GM13976 (cell line): ENCODE measurements at regions not wholly inside any gene's neighbourhood (a gene's known extent, or its start where the extent isn't known, plus 50 kb on each side); places are given as distances from the start of the nearest gene placed in this dataset.
"Not testable (repeated sequence)": the region's sequence is repeated elsewhere in the genome, so short reads cannot be mapped to it uniquely, and the experiment has no call there.

Experiments used
- DNase-seq: peaks from one replicate; pipeline ENCODE4 v3.0.0; 2012; ENCODE audit warnings: low spot score
- in situ Hi-C: fragments of 300-500 bp; cut with MboI; formaldehyde crosslinking; loops from one replicate; pipeline ENCODE4 v1.12.0; 2022; ENCODE audit warnings: low sequenced_read_pairs, mixed read lengths, inconsistent platforms; ENCODE audit not compliant: unreplicated experiment
- TF ChIP-seq, protein P1 (sequence below): IDR thresholded peaks from 2 replicates; pipeline ENCODE4 v1.5.1; 2012; ENCODE audit warnings: borderline replicate concordance, mild to moderate bottlenecking; ENCODE audit not compliant: insufficient read depth; ENCODE audit errors: extremely low read depth, missing control alignments, control extremely low read depth

GRCh38 chr7:39758234-39758970, 135.0 kb downstream of the RALA start:
- DNase-seq, result no peak
- TF ChIP-seq, protein P1, sequence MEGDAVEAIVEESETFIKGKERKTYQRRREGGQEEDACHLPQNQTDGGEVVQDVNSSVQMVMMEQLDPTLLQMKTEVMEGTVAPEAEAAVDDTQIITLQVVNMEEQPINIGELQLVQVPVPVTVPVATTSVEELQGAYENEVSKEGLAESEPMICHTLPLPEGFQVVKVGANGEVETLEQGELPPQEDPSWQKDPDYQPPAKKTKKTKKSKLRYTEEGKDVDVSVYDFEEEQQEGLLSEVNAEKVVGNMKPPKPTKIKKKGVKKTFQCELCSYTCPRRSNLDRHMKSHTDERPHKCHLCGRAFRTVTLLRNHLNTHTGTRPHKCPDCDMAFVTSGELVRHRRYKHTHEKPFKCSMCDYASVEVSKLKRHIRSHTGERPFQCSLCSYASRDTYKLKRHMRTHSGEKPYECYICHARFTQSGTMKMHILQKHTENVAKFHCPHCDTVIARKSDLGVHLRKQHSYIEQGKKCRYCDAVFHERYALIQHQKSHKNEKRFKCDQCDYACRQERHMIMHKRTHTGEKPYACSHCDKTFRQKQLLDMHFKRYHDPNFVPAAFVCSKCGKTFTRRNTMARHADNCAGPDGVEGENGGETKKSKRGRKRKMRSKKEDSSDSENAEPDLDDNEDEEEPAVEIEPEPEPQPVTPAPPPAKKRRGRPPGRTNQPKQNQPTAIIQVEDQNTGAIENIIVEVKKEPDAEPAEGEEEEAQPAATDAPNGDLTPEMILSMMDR, result no peak
- in situ Hi-C loops, result no loop called here

DNA sequence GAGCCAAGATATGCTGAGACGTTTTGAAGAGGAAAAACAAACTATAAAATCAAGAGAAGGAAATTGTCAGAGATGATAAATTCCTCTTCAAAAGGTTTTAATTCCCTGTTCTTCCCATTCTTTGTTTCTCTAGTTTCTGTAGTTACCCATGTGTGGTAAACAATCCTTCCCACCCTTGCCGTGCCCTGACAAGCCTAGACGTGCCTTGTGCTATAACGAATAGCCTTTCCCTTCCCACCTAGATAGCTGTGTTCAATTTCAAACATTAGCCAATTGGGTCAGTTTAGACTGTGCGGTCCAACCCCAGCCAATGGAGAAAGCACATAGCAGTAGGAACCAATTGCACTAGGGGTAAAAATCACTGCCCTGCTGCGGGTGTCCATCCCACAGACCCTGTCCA, 138.1 kb downstream of the RALA start:
- DNase-seq, result no peak
- in situ Hi-C loops, result no loop called here
- TF ChIP-seq, protein P1, result no peak

DNA sequence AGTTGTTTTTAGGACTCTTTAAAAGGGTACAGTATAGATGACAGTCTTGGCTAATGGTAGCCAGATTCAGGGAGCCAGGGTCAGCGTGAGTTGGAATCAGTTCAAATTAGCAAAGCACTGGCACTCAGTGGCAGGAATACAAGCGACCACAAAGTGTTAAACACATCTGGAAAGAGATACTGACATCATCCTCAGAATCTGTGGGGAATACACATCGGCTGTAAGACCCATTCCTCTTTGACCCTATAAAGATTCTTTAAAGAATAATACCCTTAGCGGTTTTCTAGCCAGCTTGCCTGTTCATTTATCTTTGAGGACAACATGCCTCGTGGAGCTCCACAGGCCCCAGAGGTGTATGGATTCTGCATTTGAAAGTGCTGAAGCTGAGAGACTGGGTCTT, 139.1 kb downstream of the RALA start:
- DNase-seq, in situ Hi-C loops: not testable (repeated sequence)

- DNase-seq, in situ Hi-C loops: not testable (repeated sequence)
These were observed 139.5 kb downstream of the RALA start for GRCh38 chr7:39762881-39763280.

- DNase-seq, in situ Hi-C loops: not testable (repeated sequence)
These were observed 142.5 kb downstream of the RALA start for GRCh38 chr7:39765833-39766232.

- DNase-seq, in situ Hi-C loops: not testable (repeated sequence)
These were observed 145.1 kb downstream of the RALA start for GRCh38 chr7:39768439-39768838.

GRCh38 chr7:39774341-39774851, 151.0 kb downstream of the RALA start:
- in situ Hi-C loops, DNase-seq: not testable (repeated sequence)

DNA sequence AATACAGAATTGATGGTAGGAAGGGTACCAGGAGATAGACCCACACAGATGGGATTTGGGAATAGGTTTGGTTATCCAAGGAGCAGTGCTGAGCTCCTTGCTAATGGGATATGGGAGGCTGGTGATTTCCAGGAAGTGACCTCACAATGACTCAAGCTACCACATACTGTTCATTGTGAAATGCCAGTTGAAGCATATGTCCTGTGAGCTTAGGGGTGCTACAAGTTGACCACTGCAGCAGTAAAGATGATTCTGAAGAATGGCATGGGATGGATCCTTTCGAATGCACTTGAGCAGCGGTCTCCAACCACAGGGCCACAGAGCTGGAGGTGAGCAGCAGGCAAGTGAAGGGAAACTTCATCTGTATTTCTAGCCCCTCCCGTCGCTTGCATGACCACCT, 158.2 kb downstream of the RALA start:
- in situ Hi-C loops, DNase-seq: not testable (repeated sequence)

- DNase-seq, in situ Hi-C loops: not testable (repeated sequence)
These were observed 163.1 kb downstream of the RALA start for GRCh38 chr7:39786440-39786839.

- DNase-seq, in situ Hi-C loops: not testable (repeated sequence)
These were observed 159.0 kb upstream of the CDK13 start for GRCh38 chr7:39791035-39791434.

GRCh38 chr7:39791911-39792310, 158.1 kb upstream of the CDK13 start:
- DNase-seq, in situ Hi-C loops: not testable (repeated sequence)

GRCh38 chr7:39793026-39793425, 157.0 kb upstream of the CDK13 start:
- in situ Hi-C loops, DNase-seq: not testable (repeated sequence)

DNA sequence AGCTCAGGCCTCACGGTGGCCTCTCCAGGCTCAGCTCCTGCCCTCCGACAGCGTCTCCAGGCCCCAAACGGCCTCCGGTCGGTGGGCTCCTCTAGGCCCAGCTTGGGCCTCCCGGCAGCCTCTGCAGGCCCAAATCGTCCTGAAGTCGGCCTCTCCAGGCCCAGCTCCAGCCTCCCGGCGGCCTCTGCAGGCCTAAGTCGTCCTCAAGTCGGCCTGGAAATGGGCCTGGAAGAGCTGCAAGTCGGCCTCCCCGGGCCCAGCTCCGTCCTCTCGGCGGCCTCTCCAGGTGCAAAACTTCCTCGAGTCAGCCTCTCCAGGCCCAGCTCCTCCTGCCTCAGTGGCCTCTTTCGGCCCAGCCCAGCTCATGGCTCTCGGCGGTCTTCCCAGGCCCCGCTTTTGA, 156.2 kb upstream of the CDK13 start:
- in situ Hi-C loops, DNase-seq: not testable (repeated sequence)

GRCh38 chr7:39796947-39797346, 153.1 kb upstream of the CDK13 start:
- in situ Hi-C loops, result not testable (repeated sequence)

GRCh38 chr7:39798077-39798476, 152.0 kb upstream of the CDK13 start:
- DNase-seq, in situ Hi-C loops: not testable (repeated sequence)

More at GRCh38 chr7:39796947-39797346, 153.1 kb upstream of the CDK13 start:
- DNase-seq, result not testable (repeated sequence)
